Inferior parietal cortex (tissue), 1 donor: ENCODE measurements at regions not wholly inside any gene's neighbourhood (a gene's known extent, or its start where the extent isn't known, plus 50 kb on each side); places are given as distances from the start of the nearest gene placed in this dataset.
A peak's percentile ranks its signal among the peaks of the same experiment; 100 is the strongest.

Source experiments
- DNase-seq: peaks from one replicate; pipeline ENCODE4 v3.0.0-alpha.2; 2016; ENCODE audit errors: extremely low spot score

DNA sequence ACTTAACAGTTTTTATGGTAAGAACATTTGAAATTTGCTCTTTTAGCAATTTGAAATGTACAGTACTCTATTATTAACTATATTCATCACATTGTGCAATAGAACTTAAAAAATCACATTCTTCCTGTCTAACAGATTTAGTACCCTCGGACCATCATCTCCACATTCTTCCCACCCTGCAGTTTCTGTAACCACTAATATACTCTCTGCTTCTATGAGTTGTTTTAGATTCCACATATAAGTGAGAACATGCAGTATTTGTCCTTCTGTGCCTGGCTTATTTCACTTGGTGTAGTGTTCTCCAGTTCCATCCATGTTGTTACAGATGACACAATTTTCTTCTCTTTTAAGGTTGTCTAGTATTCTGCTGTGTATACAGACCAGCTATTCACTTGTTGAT, 88.9 kb upstream of the SEC61G start:
- no peak for DNase-seq

DNA sequence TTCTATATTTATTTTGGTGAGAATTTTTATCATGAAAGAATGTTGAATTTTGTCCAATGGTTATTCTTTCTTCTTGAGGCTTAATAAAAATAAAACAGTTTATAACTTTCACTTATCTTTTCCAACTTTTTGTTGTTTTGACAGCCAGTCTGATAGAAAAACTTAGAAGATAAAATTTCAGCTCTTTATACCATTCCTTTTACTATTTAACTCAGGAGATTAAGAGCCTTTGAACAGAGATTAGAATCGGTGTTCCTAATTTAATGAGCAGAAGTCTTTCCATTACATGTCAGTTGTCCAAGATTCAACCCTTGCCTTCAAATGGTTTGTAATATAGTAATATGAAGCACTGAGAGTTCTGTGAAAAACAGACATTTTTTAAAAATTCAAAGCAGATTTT, 97.8 kb upstream of the SEC61G start:
- DNase-seq: no peak

DNA sequence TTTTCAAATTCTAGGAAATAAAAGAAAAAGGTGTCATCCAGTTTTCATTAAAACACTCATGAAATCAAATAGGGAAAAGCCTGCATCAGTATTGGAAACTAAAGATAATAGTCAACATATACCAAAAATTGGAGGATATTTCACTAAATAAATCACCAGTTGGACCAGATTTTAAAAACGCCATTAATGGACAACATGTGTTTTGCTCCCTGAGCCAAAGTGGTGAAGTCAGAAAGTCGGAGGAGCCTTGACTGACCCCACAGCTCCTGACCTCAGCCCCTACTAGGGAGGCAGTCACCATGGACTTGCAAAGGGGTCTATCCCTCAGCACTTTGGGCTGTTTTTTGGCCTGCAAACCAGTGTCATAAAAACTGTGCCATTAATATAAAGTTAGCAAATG, 98.3 kb upstream of the SEC61G start:
- DNase-seq: no peak

DNA sequence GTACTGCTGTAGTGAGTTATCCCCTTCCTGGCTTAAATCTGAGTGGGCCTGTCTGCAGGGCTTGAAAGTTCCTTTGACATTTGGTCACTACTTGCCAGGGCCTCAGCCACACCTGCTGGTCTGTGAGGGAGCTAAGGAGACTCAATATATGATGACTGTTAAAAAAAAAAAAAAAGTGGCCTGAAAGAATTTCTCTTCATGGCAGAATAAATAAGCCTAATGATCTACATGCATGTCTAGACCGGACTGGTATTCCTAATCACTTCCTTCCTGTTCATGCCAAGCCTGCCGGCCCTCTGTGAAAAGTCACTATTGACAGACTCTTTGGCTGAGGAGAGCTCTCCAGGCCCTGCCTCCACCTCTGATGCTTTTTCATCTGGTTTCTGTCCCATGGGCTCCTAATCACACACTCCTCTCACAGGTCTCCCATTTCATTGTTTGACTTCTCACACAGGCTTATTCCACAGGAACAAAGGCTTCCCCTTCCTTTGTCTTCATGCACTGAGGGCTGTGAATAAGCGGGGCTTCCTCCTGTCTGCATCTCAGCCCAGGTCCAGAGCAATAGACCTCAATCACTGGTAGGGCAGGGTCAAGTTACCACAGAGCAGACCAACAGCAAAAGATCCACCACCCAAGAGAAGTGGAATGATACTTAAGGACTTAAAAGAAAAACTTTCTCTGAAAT, 99.1 kb upstream of the SEC61G start:
- no peak for DNase-seq

DNA sequence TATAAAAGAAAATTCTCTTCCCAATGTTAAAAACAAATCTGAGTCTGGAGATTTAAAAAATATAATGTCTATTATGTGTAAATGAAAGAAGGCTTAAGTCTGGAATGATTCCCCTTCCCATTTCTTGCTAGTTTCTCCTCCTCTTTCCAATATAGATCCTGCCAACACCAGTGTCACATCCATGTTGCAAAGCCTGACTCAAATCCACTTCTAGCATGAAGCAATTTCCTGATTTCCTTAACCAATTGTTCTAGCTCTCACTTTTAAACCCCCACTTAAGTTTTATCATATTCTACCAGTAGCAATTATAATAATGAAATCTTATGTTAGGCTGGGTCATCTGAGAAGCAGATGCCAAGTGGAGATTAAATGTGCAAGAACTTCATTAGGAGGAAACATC, 100.1 kb upstream of the SEC61G start:
- DNase-seq: no peak

DNA sequence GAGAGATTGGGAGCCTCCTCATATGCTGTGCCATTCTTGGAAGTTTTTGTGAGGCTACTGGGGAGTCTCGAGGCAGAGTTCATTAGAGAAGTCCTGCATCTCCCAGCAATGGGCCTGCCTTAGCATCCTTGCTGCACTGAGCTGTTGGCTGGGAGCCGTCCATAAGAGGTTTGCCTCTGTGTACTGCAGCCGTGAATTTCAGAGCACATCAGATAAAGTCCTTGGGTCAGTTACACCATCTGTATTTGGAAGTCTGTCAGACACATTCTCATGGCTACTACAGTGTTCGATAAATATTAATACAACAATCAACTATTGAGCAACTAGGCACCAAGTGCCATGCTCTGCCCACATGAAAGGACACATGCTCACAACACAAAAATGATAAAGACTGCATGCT, 100.5 kb upstream of the SEC61G start:
- no peak for DNase-seq

DNA sequence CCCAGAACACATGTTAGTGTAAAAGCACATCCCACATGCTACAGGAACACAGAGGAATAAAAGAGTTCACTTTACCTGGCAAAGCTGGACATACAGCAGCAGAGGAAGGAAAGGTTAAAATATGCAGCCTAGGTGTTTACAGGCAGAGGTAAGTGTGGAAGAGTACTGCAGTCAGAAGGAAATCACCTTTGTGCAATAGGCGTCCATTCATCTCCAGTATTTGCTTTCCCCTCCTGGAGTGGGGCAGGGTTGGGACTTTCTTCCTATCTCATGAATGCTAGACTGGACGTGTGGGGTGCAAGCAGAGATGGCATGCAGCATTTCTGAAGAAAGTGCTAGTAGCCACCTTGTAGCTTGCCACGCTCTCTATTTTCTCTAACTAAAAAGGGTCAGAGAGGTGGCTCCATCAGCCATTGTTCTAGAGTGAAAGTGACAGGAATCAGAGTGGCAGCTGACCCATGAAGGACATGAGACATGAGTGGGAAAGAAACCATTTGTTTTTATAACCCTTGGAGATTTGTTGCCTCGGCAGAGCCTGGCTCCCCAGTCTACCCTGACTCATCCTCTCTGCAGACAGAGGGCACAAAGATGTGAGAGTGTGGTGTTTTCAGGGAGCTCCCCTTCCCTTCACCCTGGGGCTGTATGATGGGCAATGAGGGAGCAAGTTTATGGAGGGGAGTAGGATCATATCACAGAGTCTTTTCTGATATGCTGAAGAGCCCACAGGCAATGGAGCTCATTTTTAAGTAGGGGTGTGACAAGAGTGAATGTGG, 101.2 kb upstream of the SEC61G start:
- no peak for DNase-seq

DNA sequence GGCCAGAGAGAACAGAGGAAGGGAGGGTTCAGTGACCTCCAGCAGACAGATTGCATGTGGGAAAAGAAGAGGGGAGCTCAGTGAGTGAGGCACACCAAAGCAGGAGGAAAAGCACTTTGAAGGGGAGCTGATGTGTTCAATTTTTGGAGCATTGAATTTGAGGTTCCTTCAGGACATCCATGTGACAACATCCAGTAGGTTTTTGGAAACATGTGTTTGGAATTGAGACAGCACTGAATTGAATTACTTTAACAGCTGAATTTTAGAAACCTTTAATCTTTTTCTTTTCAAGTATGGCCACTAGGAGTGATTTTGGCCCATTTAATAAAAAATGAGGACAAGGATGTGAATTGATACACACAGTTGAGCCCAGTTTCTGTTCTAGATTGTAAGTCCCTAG, 101.8 kb upstream of the SEC61G start:
- DNase-seq: no peak

DNA sequence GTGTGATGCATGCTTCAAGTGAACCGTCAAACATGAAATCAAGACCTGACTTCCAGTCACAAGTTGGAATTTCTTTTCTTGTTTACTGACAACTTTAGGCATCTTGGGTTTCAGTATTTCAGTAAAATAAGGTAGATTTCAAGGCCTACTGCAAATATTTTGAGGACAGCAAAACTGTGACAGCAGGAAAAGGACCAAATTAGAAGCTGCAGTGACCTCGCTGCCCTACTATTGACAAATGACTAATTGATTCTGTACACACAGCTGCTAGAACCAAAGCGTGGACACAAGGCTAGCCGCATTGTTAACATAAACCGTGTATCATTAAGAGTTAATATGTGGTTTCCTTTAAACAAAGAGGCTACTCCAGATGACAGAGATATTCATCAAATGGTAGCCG, 105.7 kb upstream of the SEC61G start:
- no peak for DNase-seq

DNA sequence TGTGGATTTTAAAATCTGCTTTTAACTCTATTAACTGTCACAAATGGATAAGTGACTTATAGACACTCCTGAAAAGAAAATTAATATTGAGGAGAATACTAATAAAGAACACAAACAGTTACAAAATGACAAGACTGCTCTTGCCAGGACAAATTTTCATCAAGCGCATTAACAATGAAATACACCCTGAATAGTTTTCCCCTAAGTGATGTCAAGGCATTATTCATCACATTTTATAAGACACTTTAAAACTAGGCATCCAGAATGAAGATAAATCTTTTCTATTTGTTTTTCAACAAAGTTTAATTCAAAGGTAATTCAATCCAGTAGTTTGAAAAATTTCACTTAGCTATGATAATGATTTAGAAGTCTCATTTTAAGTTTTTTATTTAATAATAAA, 110.5 kb upstream of the SEC61G start:
- no peak for DNase-seq

DNA sequence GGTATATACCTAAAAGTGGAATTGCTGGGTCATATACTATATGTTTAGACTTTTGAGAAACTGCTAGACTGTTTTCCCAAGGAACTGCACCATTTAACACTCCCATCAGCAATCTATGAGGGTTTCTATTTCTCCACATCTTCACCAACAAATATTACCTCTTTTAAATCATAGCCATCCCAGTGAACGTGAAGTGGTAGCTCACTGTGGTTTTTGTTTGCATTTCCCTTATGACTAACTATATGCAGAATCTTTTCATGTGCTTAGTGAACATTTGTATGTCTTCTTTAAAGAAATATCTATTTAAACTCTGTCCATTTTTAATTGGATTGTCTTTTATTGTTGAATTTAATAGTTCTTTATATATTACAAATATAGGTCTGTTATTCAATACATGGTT, 115.8 kb upstream of the SEC61G start:
- no peak for DNase-seq

DNA sequence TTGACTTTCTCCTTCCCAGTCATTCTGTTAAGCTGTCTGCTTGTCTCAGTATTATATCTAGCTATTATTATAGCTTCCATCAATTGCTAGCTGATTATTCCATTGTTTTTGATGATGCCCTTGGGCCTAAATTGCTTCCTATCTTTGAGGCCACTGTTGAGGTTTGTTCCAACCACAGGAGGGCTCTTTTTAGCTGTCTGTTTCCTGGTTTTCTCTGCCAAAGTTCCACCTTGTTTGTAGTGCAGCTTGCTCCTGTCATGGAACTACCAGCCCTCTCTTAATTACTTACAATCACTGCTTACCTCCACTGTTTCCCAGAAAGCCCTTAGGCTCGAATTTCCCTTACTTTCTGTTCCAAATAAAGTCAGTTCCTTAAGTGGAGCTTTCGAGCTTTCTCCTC, 118.7 kb upstream of the SEC61G start:
- DNase-seq: no peak

DNA sequence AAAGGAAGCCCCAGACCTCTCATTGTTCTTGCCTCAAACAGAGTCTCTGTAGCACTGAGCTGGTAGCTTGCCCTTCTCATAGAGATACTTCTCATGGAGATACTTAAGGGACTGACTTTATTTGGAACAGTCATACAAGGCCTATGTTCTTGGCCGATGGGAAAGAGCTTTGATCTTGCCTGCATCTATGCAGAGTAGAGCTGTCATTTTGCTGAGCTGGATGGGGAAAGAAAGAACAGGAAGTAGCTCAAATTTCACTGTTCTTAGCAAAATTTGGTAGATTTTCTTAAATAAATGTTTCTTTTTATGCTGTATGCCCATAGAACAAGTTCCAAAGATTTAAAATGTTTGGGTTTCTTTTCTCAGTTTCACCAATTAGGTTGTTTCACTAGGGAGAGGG, 119.3 kb upstream of the SEC61G start:
- no peak for DNase-seq

DNA sequence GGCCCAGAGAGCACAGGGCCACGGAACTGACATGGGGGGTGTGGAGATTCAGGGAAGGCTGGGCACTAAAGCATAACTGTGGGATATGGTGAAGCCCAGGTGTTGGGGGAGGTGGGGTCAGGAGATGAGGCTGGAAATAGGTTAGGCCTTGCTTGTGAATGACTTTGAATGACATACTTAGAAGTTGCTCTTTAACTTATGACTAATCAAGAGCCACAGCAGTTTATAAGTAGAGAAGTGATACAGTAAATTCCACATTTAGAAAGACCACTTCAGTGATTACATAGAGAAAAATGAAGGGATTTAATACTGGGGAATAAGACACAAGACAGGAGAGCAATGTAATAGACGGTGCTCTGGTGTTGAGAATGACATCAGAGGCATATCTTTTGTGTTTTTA, 120.8 kb upstream of the SEC61G start:
- no peak for DNase-seq

DNA sequence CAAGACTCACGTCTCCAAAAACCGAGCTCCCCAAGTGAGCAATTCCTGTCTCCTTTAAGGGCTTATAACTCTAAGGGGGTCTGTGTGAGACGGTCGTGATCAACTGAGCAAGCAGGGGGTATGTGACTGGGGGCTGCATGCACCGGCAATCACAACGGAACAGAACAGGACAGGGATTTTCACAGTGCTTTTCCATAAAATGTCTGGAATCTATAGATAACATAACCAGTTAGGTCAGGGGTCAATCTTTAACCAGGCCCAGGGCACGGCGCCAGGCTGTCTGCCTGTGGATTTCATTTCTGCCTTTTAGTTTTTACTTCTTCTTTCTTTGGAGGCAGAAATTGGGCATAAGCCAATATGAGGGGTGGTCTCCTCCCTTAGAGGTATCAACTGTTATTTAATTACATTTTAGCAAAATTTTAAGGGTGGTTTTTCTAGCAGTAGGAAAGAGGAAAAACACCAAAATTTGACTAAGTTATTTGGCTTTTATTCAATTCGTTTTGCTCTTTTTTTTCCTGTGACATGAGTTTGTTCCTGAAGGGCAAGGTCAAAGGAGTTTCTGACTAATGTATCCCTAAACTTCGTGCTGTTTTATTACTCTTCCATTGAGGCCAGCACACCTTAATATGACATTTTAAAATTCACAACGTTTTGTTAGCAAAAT, 121.4 kb upstream of the SEC61G start:
- DNase-seq: no peak

DNA sequence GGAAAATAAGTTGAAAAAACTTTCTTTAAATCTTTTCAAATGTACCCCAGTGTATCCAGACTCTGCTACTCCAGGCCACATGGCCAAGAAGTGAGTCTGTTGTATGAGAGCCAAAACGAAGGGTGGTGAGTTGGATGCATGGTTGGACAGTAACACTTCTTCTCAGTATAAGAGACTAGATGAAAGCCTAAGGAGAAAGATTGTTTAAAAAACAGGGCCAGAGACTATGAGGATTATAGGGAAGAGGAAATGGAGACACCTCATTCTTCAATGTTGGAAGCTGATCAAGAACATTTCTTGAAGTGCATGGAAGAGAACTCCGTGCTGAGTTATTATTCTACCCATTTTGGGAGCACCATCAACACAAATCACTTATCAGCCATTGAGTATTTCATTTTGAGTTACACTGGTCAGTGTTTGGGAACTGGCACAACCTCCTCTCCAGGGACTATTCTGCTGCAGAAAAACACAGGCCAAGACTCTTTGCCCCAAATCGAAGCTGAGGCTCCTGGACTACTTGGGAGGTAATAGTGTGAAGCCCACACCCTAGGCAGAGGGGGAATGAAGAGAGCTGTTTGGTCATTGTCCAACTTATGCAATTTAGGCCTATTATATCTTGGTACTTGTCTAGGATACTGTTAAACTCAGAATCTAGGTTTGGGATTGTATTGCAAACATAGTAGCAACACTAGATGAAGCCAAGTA, 123.0 kb upstream of the SEC61G start:
- DNase-seq: no peak

DNA sequence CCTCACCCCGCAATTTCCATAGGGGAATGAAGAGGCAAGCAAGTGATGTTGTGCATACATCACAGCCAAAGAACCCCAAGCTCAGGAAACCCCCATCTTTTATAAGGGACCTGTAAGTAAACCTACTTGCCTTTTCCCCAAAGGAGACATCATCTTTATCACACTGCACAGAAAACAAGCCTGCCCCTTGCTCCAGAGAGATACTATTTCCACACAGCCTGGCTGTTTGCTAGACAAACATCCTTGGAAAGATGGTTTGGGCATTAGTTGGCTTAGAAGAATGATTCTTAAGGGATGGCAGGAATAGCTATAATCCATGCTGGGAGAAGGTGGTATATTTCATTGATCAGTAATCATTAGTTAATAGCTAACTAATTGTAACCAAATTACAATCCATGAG, 123.7 kb upstream of the SEC61G start:
- DNase-seq: no peak

DNA sequence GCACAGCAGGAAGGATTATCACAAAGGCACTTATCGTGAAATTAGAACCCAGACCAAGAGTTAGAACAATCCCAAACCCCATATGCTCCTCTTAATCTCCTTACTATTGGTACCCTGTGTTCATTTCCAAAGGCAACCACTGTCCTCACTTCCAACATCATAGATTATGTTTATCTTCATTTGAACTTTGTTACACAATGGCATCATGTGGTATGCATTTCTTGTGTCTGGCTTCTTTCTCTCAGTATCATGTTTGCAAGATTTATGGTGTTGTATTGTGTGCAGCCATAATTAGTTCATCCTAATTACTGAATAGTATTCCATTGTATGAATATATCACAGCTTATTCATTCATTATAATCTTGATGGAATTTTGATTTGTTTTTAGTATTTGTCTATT, 124.6 kb upstream of the SEC61G start:
- no peak for DNase-seq

DNA sequence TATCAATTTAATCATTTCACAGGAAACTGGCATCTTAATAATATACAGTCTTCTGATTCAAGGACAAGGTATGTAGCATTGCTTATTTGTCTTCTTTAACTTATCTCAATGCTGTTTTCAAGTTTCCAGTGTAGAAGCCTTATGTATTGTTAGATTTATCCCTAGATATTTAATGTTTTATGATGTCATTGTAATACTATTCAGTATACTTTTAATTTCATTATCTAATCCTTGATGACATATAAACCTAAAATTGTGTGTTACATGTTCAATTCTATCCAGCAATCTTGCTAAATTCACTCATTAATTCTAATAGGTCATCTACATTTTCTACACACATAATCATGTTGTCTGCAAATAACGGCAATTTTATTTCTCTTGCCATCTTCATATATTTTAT, 126.3 kb upstream of the SEC61G start:
- no peak for DNase-seq

DNA sequence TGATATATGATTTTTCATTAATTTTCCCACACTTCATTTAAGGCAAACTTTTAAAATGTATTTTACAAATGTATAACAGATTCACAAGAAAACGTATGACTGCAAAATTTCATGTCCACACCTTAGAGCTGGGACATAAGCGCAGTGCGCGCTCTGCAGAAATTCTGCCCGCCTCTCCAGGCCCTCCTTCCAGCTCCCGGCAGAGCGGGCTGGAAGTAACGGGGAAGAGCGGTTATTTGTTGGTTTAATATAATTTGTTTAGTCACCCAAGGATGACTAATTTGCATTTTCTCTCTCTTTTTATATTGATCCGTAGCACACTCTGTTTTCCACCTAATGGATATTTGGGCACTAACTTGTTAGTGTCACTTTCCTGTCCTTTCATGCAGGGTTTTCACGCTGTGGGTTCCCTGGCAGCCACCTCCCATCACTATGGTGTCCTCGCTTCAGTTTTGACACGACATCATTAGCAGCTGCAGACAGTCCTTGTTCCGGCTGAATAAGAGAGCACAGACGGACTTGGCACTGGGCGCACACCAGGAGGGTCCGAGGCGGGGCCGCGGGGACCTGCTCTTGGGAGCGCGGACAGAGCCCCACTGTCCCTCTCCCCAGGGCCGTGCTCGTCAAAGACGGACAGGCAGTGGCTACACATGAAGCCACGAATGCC, 129.2 kb upstream of the SEC61G start:
- peak; percentile 39 for DNase-seq

DNA sequence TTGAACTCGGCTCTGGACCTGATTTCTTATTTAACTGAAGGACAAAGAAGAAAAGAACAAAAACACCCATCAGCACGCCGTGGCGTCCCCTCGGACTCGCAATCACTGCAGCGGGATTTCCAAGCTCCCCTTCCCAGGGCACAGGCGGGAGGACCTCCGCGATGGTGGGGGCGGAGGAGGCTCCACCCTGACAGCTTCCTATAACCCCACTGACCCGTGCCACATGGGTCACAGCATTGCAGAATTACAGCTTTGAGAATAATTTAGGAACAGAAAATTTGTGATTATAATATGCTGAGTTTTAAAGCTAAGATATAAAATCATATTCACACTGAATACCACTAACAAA, 129.7 kb upstream of the SEC61G start:
- DNase-seq: no peak

DNA sequence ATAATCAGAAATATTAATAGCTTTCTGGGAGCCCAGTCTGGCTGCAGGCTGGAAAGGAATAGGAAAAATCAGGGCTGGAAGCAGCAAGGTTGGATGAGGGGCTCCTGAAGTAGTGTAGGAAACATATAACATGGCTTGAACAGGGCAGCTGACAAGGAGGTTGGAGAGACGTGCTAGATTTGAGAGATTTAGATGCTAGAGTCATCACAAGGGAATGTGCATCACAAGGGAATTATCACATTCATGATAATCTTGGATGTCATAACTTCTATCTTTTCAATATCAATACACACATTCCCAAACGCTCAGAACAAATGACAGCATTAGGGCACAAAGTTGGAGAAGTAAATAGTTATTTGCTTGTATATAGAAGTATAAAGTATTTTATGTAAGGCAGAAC, 120.9 kb upstream of the EGFR start:
- no peak for DNase-seq
